NCI-H2196 treated with DMSO at 0.1 percent for 48 hours (cell line): ENCODE measurements at regions not wholly inside any gene's neighbourhood (a gene's known extent, or its start where the extent isn't known, plus 50 kb on each side); places are given as distances from the start of the nearest gene placed in this dataset.

Experiments
- DNase-seq: peaks from one replicate; lab custom pipeline; 2025; ENCODE audit not compliant: unreplicated experiment; lab: John Stamatoyannopoulos, UW

- DNase-seq, result no peak
Observed at GRCh38 chr7:13179775-13180523, 492.5 kb downstream of the ARL4A start.

GRCh38 chr7:13181216-13181615, 493.8 kb downstream of the ARL4A start:
- no peak for DNase-seq

DNA sequence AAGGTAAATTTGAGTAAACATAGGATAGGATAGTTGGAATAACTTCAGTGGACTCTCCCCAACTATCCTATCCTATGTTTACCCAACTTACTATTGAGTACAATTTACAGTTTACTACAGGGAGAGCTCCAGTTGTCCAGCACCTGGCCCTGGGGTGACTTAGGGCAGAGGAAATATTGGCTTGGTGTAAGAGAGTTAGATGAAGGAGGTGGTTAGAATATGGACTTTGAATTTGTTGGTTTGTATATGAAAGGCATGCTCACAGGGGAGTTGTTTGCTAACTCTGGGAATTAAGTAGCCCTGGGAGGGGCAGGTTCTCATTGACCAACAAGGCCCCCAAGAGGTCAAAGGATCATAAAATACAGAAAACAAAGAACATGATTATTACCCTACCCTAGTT, 497.7 kb downstream of the ARL4A start:
- DNase-seq, result no peak

DNA sequence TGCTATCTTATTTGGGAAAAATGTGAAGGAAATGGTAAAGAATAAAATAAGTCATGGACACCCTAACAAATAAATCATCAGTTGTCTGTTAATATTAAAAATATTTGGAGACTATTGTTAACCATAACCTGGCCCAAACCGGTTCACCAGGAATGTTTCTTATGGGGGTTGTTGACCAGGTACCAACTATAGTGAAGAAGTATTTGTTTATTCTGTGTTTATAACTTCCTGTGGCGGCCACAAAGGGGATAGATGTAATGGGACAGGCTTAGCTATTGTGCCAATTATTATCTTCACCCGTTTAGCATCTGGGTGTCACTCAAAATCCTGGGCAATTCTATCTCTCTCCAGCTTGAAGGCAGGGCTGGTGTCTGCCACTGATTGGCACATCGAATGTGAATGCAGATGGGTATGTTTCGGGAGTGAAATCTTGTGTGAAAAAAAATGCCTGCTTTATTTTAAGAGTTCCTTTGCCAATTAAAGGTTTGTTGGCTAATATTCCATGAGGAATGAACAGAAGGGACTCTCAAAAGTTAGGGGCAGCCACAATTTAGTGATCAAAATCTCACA, 500.9 kb downstream of the ARL4A start:
- no peak for DNase-seq

GRCh38 chr7:13188922-13189321, 501.5 kb downstream of the ARL4A start:
- no peak for DNase-seq

DNA sequence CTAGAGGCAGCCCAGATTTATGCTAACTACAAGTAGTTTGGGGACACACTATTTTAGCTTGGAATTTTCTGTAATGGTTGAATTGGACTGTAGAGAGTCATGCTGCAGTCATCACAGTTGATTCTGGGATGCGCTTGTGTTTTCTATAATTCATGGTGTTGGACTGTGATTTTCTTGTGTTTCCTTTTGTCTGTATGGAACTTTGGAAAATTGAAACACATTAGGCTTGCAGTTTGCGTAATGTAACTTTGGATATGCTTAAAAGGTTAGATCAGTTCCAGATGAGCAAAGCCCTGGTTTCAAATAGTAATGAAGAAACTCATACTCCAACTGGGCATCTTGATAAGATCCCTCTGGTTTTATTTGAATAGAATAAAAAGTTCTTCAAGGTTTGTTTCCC, 502.2 kb downstream of the ARL4A start:
- DNase-seq, result no peak

DNA sequence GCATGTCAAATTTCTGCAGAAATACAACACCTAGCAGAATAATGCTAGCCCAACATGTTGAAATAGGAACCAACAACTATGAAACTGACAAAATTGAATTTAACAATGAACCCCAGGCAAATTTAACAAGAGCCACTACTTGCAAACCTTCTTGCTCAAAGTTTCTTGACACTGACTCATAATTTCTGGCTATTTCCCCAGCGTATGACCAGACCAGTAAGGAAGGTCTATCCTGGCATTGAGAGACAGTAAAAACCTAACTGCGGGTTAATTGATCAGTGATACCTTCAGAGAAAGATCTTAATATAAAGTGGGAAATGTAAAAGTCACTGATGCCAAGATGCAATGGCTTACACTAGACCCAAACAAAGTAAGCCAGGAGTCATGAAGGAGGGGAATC, 510.1 kb downstream of the ARL4A start:
- DNase-seq, result no peak

DNA sequence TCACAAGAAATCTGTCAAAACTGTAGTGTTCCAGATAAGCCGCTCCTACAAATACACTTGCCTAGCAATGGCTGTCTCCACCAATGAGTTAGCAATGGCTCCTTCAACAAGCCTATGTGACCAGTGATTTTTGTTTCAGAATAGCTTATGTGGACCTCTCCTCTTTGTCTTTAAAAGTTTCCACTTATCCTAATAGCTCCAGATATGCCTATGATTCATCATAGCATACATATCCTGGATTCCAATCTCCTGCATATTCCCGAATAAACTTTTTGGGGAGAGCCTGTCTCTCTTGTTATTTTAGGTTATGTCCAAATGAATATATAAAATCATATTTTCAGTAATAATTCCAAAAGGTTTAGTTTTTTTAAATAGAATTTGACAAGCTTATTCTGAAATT, 510.6 kb downstream of the ARL4A start:
- no peak for DNase-seq

- DNase-seq, result no peak
Observed at GRCh38 chr7:13198727-13199126, 511.3 kb downstream of the ARL4A start.

DNA sequence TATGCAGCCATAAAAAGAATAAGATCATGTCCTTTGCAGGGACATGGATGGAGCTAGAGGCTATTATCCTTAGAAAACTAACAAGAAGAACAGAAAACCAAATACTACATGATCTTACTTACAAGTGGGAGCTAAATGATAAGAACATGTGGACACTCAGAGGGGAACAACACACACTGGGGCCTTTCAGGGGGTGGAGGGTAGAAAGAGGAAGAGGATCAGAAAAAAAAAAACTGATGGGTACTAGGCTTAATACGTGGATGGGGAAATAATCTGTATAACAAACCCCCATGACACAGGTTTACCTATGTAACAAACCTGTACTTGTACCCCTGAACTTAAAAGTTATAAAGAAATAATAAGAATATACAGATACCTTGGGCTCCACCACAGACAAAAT, 514.2 kb downstream of the ARL4A start:
- no peak for DNase-seq

DNA sequence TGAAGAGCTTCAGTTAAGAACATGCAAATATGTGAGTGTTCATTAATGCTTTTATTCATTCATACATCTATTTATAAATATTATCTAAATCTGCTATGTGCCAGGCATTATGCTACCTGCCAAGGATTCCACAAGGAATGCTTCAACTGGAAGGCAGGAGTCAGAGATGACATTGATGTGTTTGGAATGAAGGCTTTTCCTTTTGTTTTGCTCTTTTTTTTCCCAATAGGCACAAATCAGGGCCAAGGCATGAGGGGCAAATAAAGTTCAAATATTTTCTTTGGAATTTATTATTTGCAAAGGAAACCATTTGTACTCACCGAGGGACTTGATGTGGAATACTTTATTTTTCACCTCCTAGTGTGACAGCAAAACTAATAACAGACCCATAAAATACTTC, 530.3 kb downstream of the ARL4A start:
- DNase-seq, result no peak

DNA sequence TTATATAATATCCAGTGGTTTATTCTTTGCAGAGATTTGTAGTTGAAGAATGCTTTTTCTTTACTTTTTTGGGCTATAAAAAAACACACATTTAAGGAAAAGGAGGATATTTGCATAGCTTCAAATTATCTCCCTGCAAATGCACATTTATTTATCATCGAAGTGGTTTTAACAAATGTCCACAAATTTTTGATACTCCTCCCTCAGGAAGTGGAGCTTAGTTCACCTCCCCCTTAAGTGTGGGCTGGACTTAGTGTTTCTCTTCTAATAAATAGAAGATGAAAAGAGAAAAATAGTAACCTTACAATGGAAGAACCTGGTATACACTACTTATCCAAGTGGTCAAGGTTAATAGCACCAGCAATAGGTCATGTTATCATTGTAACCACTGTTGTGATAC, 537.6 kb downstream of the ARL4A start:
- no peak for DNase-seq

- DNase-seq, result no peak
Observed at GRCh38 chr7:13226385-13226784, 539.0 kb downstream of the ARL4A start.

DNA sequence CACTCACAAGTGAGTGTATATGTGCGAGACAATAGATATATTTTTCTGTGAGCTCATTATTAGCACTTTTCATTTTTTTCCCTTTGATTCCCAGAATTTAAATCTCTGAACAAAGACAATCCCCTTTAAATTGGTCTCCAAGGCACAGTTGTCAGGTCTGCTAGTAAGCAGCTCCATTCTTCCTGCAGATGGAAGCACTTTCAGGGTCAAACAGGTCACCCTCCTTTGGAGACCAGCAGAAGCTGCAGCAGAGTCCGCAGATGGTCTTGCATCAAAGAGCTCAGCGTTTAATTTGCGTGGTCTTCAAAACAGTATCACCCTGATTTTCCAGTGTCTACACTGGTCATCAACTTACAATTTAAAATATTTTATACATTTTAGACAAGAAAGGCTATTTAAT, 543.8 kb downstream of the ARL4A start:
- no peak for DNase-seq

GRCh38 chr7:13235436-13235835, 548.0 kb downstream of the ARL4A start:
- no peak for DNase-seq

DNA sequence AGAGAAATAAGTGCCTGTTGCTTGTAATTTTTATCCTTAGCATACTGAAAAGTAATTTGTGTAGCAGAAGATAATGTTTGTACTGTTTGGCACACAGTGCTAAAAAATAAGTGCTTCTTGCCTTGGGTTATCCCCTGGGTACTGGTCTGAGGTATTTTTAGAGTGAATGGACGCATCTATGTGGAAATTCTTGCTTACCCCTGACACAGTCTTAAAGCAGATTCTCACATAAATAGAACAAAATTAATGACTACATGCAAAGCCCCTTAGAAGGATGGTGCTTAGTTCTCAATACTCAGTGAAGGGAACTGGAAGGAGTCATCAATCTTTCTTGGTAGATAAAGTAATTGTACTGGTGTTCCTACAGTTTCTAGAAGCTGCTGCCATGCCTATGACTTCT, 548.6 kb downstream of the ARL4A start:
- DNase-seq, result no peak

DNA sequence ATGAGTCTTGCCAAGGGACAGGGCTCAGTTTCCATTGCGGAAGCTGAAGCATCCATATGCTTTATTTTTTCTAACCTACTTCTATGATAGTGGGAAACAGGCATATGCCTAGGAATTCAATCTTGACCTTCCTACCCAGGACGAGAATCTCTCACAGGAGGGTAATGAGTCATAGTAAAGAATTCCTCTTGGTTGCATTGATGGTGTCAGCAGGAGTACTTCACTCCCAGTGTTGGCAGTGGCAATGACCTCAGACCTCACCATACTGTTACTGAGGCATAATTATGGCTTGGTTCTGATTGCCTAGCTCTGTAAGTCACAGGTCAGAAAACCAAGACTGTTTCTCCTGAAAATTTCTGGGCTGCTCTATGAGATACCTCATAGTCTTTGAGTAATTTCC, 552.9 kb downstream of the ARL4A start:
- DNase-seq, result no peak

- DNase-seq, result no peak
Observed at GRCh38 chr7:13241416-13241815, 554.0 kb downstream of the ARL4A start.

DNA sequence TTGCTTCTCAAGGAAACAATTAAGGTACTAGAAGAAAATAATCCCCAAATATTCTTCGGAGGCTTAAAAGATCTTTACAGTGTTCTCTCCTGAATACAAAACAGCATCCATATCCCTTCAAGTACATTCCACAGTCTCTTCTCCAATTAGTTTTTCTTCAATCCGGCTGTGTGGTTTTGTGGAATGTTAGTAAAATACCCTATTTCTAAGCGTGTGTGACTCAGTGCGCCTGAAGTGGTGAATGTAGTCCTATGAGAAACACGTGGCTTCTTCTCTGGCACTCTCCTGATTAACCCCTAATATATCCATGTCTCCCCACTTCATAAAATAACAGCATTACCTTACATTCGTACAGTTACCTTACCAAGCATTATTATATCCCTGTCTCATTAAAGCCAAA, 570.2 kb downstream of the ARL4A start:
- DNase-seq, result no peak

- DNase-seq, result no peak
Observed at GRCh38 chr7:13258386-13258785, 571.0 kb downstream of the ARL4A start.

DNA sequence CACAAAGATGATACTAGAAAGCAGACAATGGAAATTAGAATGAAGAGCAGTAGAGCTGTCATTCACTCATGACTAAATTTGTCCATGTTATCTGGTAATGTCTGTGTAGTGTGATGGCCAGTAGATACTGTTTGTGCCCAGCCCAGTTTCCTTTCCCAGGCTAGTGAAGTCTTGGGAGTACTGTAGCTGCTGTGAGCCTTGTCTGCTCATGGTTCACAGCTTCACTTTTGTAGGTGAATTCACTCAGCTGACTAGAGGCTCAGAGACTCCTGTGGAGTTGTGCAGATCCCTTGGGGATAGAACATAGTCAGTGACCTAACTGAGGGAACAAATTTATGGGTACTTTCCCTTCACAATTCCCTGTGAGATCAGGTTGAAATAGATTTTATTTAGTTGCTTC, 572.5 kb downstream of the ARL4A start:
- no peak for DNase-seq

GRCh38 chr7:13262929-13263530, 575.6 kb downstream of the ARL4A start:
- DNase-seq, result no peak

DNA sequence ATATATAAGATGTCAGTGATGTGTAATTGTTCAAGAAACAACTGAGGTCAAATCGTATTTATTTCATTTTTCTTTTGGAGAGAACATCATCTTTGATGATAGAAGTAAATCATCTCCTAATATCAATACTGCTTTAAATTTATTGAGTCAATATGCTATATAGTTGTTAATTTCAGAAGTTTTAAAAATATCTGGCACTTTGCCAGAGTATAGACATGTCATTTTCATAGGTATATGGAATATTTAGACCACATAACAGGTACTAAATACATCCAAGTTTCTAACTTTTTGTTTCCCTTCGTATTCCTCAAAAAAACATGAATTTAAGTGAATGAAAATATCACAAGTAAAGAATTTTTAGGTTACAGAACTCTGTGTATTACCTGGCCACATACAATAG, 577.8 kb downstream of the ARL4A start:
- DNase-seq, result no peak
